Lower lobe of right lung (tissue), 2 donors: ENCODE measurements at regions not wholly inside any gene's neighbourhood (a gene's known extent, or its start where the extent isn't known, plus 50 kb on each side); places are given as distances from the start of the nearest gene placed in this dataset.

Experiments
- ATAC-seq, 2 donors: fragments of 200-7000 bp; cut with Tn5 transposase; one replicate each; pipeline ENCODE4 v1.9.1; 2020 to 2022; ENCODE audit warnings: mild to moderate bottlenecking in 2 of 2, moderate library complexity in 2 of 2
- DNase-seq: peaks from one replicate; pipeline ENCODE4 v3.0.0-alpha.2; 2020
- H3K27ac ChIP-seq: fragments of 200-600 bp; one replicate; pipeline ENCODE4 v1.8.0; 2022
- H3K27me3 ChIP-seq: fragments of 200-600 bp; one replicate; pipeline ENCODE4 v1.8.0; 2022; ENCODE audit warnings: low read depth
- H3K36me3 ChIP-seq: fragments of 200-600 bp; one replicate; pipeline ENCODE4 v1.8.0; 2022; ENCODE audit warnings: mild to moderate bottlenecking
- H3K4me1 ChIP-seq: fragments of 200-600 bp; one replicate; pipeline ENCODE4 v1.8.0; 2022
- H3K4me3 ChIP-seq: fragments of 200-600 bp; one replicate; pipeline ENCODE4 v1.8.0; 2022; ENCODE audit warnings: mild to moderate bottlenecking
- H3K9me3 ChIP-seq: fragments of 200-600 bp; one replicate; pipeline ENCODE4 v1.8.0; 2022
- intact Hi-C: fragments of 100-400 bp; cut with DNase I; formaldehyde crosslinking; loops from one replicate; pipeline ENCODE4 v1.11.0; 2022
- TF ChIP-seq, protein P1 (sequence below): fragments of 200-600 bp; IDR thresholded peaks from one replicate; pipeline ENCODE4 v1.8.0; 2022; ENCODE audit warnings: antibody characterized with exemption, mild to moderate bottlenecking
- donor health status: DM: no; HTN: yes; CAD: no; lungs with severe emphysema.

DNA sequence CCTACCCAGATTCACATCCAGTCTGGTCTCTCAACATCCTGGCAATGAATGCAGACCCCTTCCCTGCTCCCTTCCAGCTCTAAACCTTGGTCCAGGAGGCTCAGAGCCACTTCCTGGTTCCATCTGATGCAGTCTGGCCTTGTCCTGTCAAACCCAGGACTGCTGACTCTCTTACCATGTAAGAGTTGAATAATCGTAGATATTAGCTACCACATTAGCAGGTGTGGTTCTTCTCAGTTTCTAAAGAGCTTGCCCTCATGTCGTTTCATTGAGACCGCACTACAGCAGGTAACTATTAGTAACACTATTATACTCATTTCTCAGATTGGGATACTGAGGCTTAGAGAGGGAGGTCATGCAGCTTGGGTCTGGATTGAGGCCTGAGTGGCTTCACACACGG, 133.3 kb downstream of the BOD1 start:
- H3K9me3 ChIP-seq: no peaks in the 10 kb centered on the region
- intact Hi-C loops: no loop called here
- TF ChIP-seq, protein P1, sequence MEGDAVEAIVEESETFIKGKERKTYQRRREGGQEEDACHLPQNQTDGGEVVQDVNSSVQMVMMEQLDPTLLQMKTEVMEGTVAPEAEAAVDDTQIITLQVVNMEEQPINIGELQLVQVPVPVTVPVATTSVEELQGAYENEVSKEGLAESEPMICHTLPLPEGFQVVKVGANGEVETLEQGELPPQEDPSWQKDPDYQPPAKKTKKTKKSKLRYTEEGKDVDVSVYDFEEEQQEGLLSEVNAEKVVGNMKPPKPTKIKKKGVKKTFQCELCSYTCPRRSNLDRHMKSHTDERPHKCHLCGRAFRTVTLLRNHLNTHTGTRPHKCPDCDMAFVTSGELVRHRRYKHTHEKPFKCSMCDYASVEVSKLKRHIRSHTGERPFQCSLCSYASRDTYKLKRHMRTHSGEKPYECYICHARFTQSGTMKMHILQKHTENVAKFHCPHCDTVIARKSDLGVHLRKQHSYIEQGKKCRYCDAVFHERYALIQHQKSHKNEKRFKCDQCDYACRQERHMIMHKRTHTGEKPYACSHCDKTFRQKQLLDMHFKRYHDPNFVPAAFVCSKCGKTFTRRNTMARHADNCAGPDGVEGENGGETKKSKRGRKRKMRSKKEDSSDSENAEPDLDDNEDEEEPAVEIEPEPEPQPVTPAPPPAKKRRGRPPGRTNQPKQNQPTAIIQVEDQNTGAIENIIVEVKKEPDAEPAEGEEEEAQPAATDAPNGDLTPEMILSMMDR: no peak
- peaks cover 12% of the 10 kb centered on the region for H3K27me3 ChIP-seq
- no peaks in the 10 kb centered on the region for H3K36me3 ChIP-seq
- no peak for DNase-seq
- H3K4me3 ChIP-seq: no peak overlapping the region
- no peak overlapping the region for H3K27ac ChIP-seq
- no peaks in the 10 kb centered on the region for H3K4me1 ChIP-seq
- ATAC-seq: no peak

- ATAC-seq (no peak), DNase-seq (no peak)
- Histone ChIP-seq H3K9me3 (no peaks in the 10 kb centered on the region), H3K27ac (no peak overlapping the region), H3K27me3 (peaks cover 12% of the 10 kb centered on the region), H3K4me3 (no peak overlapping the region), H3K36me3 (no peaks in the 10 kb centered on the region), H3K4me1 (no peaks in the 10 kb centered on the region)
- intact Hi-C loops: no loop called here
- TF ChIP-seq, protein P1: no peak
These were observed 134.6 kb downstream of the BOD1 start for GRCh38 chr5:173481821-173482220.

- intact Hi-C loops: no loop called here
- Histone ChIP-seq H3K4me1 (no peaks in the 10 kb centered on the region), H3K4me3 (no peak overlapping the region), H3K9me3 (no peaks in the 10 kb centered on the region), H3K27ac (no peak overlapping the region), H3K36me3 (no peaks in the 10 kb centered on the region), H3K27me3 (peaks cover 12% of the 10 kb centered on the region)
- TF ChIP-seq, protein P1: no peak
- no peak for DNase-seq
- ATAC-seq: no peak
These were observed 135.6 kb downstream of the BOD1 start for GRCh38 chr5:173480896-173481295.

DNA sequence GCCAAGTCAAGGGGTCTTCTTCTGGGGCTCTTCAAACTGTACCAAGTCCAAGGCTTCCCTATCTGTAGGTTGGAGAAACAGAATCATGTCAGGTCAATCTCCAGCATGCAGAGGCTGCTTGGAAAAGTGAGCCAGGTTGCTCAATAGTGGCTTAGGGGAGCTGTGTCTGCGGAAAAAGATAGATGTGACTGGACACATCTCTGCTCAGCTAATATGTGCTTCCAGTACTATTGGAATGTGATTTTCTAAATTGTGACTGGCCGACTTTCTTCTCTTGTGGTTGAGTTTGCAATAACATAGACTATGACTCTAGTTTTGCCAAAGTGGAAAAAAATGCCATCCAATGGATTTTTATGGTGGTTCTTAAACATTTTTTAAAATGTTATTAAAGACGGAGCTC, 136.7 kb downstream of the BOD1 start:
- intact Hi-C loops: no loop called here

GRCh38 chr5:173477345-173478040, 139.0 kb downstream of the BOD1 start:
- peaks cover 6% of the 10 kb centered on the region for H3K4me1 ChIP-seq
- H3K4me3 ChIP-seq: no peak overlapping the region
- H3K27me3 ChIP-seq: peaks cover 12% of the 10 kb centered on the region
- ATAC-seq (no peak), DNase-seq (no peak)
- H3K9me3 ChIP-seq: no peaks in the 10 kb centered on the region
- TF ChIP-seq, protein P1: no peak
- intact Hi-C loops: no loop called here
- H3K27ac ChIP-seq: no peak overlapping the region
- no peaks in the 10 kb centered on the region for H3K36me3 ChIP-seq

More for the DNA sequence above, 136.7 kb downstream of the BOD1 start:
- Histone ChIP-seq H3K27me3 (peaks cover 12% of the 10 kb centered on the region), H3K27ac (no peak overlapping the region), H3K4me1 (no peaks in the 10 kb centered on the region), H3K36me3 (no peaks in the 10 kb centered on the region), H3K9me3 (no peaks in the 10 kb centered on the region), H3K4me3 (no peak overlapping the region)
- no peak for DNase-seq
- TF ChIP-seq, protein P1: no peak
- no peak for ATAC-seq
